Hematopoietic multipotent progenitor cell treated with erythropoietin and hydrocortisone succinate and interleukin-3 and kit ligand, for 6 days (in vitro differentiated cells): ENCODE measurements at regions not wholly inside any gene's neighbourhood (a gene's known extent, or its start where the extent isn't known, plus 50 kb on each side); places are given as distances from the start of the nearest gene placed in this dataset.
"Not testable (repeated sequence)": the region's sequence is repeated elsewhere in the genome, so short reads cannot be mapped to it uniquely, and the experiment has no call there.

Experiments used
- DNase-seq: peaks from one replicate; pipeline ENCODE4 v3.0.0-alpha.2; 2015

DNA sequence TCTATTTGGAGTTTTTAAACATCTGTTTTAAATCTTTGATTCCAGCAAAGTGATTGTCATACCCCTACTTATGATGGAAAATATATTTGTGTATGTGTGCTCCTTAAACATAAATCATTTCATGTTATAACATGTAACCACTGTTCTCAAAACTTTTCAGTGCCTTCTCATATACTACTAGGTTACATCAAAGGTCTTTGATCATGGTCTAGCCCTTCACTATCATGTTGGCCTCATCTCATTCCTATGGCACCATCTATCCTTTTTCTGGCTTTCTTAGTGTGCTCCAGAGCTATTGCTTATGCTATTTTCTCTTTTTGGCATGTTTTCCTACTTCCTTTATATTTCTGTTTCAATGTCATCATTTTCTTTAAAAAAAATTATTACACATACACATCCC, 367.9 kb upstream of the SLC39A10 start:
- no peak for DNase-seq

DNA sequence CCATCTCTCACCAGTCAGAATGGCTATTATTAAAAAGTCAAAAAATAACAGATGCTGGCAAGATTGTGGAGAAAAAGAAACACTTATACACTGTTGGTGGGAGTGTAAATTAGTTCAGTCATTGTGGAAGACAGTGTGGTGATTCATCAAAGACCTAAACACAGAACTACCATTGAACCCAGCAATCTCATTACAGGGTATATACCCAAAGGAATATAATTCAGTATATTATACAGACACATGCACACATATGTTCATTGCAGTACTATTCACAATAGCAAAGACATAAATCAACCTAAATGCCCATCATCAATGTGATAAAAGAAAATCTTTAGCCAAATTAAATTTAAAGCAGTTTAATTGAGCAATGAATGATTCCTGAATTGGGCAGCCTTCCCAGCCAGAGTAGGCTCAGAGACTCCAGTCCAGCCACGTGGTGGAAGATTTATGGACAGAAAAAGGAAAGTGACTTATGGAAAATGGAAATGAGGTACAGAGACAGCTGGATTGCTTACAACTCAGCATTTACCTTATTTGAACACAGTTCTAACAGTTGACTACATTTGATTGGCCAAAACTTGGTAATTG, 377.1 kb upstream of the SLC39A10 start:
- no peak for DNase-seq

GRCh38 chr2:195270466-195271039, 386.5 kb upstream of the SLC39A10 start:
- DNase-seq: no peak

GRCh38 chr2:195269220-195269619, 387.8 kb upstream of the SLC39A10 start:
- no peak for DNase-seq

DNA sequence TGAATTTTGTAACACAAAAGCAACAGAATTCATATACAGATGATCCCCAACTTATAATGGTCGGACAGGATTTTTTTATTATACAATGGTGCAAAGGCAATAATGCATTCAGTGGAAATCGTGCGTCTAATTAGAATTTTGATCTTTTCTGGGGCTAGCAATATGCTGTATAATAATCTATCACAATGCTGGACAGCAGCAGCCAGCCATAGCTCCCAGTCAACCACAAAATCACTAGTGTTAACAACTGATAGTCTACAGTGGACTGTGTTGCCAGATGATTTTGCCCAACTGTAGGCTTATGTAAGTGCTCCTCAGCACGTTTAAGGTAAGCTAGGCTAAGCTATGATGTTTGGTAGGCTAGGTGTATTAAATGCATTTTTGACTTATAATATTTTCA, 399.0 kb upstream of the SLC39A10 start:
- DNase-seq: peak; percentile 4

GRCh38 chr2:195252018-195252417, 405.0 kb upstream of the SLC39A10 start:
- DNase-seq: no peak

- DNase-seq: no peak
These were observed 405.8 kb upstream of the SLC39A10 start for GRCh38 chr2:195251214-195251613.

- no peak for DNase-seq
These were observed 418.2 kb upstream of the SLC39A10 start for GRCh38 chr2:195238826-195239225.

GRCh38 chr2:195238379-195238778, 418.6 kb upstream of the SLC39A10 start:
- DNase-seq: no peak

DNA sequence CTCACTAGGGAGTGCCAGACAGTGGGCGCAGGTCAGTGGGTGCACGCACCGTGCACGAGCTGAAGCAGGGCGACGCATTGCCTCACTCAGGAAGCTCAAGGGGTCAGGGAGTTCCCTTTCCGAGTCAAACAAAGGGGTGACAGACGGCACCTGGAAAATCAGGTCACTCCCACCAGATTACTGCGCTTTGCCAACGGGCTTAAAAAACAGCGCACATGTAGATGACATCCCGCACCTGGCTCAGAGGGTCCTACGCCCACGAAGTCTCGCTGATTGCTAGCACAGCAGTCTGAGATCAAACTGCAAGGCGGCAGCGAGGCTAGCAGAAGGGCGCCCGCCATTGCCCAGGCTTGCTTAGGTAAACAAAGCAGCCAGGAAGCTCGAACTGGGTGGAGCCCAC, 428.5 kb upstream of the SLC39A10 start:
- DNase-seq: not testable (repeated sequence)

GRCh38 chr2:195214072-195214471, 443.0 kb upstream of the SLC39A10 start:
- no peak for DNase-seq

GRCh38 chr2:195212586-195212985, 444.4 kb upstream of the SLC39A10 start:
- no peak for DNase-seq

DNA sequence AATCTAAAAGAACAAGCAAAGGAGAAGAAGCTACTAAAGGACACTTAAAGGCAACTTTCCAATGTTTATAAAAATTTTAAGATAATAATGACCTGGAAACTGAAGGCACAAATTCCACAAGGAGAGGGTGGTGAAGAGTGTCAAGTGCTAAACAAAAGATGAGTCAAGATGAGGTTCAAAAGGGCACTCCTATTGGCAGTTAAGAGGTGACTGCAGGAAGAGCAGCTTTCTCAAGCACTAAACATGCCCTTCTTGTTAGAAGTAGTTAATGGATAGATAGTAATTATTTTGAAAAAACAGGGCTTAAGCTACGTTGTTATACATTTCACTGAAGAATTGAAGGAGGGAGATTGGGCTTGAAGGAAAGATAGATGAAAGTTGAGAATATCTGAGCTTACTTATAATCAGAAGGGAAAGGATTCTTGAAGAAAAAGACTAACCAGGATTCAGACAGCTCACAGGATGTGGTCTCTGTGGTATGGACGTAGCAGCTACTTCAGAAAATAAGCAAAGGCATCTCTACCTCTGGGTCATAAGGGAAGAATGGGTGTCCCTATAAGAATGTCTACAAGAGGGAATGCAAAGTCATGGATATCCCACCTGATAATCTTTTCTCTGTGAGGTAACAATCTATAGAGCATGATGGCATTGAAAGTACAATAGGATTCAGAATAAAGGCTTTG, 454.7 kb upstream of the SLC39A10 start:
- DNase-seq: no peak

- no peak for DNase-seq
These were observed 457.2 kb upstream of the SLC39A10 start for GRCh38 chr2:195199864-195200263.

GRCh38 chr2:195181059-195181705, 475.8 kb upstream of the SLC39A10 start:
- no peak for DNase-seq

DNA sequence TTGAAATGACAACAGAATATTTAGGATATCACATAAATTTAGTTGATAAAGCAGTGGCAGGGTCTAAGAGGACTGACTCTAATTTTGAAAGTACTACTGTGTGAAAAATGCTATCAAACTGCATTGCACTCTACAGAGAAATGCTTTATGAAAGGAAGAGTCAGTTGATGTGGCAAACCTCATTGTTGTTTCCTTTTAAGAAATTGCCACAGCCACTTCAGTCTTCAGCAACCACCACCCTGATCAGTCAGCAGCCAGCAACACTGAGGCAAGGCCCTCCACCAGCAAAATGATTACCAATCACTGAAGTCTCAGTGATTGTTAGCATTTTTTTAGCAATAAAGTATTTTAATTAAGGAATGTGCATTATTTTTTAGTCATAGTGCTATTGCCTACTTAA, 488.7 kb upstream of the SLC39A10 start:
- DNase-seq: no peak

- no peak for DNase-seq
These were observed 492.1 kb upstream of the SLC39A10 start for GRCh38 chr2:195164930-195165329.

DNA sequence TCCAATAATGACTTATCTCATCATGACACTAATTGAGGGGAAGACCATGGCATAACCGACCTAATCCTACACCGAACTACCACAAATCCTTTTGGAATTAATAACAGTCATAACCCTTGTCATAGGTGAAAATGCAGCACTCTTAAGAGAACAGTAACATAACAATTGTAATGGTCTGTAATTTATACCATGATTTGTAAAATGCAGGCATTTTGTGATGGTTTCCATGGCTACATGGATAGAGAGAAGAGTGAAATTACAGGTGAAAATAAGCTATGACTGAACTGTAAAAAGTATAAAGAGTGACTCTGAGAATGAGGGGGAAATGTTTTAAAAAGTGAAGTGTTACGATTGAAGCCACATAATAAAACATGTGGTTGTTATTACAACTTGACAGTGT, 494.1 kb upstream of the SLC39A10 start:
- DNase-seq: no peak

DNA sequence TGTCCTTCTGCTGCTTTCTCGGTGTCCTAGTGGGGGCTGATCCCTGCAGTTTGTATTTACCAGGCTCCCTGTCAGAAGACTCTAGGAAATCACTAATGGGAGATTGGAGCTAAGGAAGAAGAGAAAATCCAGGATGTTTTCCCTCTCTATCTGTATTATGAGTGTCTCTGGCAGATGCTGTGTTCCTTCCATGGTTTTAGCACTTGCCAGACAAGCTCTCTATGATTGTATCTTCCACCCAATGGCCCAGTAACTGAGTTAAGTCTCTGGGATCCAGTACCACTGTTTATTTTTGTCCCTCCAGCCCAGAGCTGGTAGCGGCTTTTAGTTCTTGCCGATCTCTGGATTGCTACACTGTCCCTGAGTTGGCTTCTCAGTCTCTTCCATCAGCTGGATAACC, 494.8 kb upstream of the SLC39A10 start:
- DNase-seq: no peak

DNA sequence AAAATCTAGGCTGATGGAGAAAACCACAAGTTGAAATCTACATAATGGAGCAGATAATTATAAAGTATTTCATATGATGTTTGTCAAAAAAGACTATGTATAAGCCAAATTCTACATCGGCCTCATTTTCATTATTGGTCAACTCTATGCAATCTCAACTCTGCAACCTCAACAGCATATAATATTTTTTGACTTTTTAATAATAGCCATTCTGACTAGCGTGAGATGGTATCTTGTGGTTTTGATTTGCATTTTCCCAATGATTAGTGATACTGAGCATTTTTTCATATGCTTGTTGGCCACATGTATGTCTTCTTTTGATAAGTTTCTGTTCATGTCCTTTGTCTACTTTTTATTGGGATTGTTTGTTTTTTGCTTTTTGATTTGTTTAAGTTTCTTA, 496.1 kb upstream of the SLC39A10 start:
- DNase-seq: no peak

DNA sequence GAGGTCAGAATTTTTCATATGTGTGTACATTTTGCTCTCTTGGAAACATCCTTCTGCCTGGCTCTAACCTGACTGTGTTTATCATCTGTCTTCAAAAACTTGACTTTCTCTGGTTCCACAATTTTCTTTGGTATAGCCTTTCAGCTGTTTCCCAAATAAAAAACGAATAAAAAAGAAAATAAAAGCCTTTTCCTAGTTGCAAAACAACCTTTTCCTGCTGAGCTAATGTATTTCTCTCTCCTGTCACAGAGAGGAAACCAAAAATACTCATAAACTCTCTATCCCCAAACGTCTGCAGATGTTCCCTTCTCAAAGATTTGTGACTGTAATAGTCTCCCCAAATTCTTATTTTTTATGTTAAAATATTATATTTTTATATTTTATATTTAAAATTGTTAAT, 505.3 kb upstream of the SLC39A10 start:
- DNase-seq: no peak

DNA sequence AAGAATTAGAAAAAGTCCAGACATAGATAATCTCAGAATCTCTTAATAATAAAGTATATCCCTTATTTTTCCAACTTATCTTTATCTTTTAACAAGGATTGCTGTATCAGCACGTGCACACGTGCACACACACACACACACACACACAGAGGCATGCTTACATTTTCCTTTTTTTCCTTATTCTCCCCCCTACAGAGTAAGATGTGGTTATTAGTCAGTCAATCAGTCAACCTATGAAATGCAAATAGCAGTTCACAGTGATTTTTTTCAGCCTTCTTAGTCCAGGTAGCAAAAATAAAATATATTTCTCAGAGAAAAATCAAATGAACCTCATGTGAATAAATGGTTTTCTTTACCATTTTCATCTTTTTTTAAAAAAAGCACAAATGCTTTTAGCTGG, 506.2 kb upstream of the SLC39A10 start:
- DNase-seq: no peak

DNA sequence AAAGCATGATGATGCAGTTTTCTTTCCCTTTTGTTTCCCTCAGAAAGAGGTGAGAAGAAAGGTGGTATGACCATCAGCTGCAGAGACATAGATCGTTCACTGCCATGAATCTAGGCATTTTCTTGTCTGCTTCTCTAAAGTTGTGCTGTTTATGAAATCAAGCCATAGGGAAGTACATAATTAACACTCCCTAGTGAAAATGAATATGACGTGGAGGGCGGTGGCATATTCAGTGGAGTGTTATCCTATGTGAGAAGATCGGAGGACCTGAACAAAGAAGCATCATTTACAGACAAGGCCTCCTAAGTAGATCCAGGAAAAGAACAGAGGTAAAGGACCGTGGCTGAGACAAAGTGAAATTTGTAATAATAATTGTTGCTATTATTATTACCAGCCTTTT, 509.0 kb upstream of the SLC39A10 start:
- DNase-seq: no peak
